Tibial nerve (tissue), 4 donors: ENCODE measurements at regions not wholly inside any gene's neighbourhood (a gene's known extent, or its start where the extent isn't known, plus 50 kb on each side); places are given as distances from the start of the nearest gene placed in this dataset.

Source experiments
- DNase-seq, 2 donors: peaks; one replicate each; pipeline ENCODE4 v3.0.0-alpha.2; 2019; ENCODE audit warnings: low spot score in 2 of 2
- H3K27ac ChIP-seq, 4 donors: fragments of 200-600 bp; sonication (generic) in 3 of 4; one replicate each; pipeline ENCODE4 v1.5.1; 2017 to 2019; ENCODE audit warnings: mild to moderate bottlenecking in 1 of 4
- H3K27me3 ChIP-seq, 2 donors: fragments of 200-600 bp; sonication (generic) in 1 of 2; one replicate each; pipeline versions ENCODE4 v1.5.1 to v1.6.0; 2017 to 2019
- H3K36me3 ChIP-seq, 3 donors: fragments of 200-600 bp; sonication (generic); one replicate each; pipeline ENCODE4 v1.5.1; 2018 to 2019
- H3K4me1 ChIP-seq, 4 donors: fragments of 200-600 bp; sonication (generic) in 3 of 4; one replicate each; pipeline ENCODE4 v1.5.1; 2017 to 2019
- H3K4me3 ChIP-seq, 4 donors: fragments of 200-600 bp; sonication (generic) in 3 of 4; one replicate each; pipeline ENCODE4 v1.5.1; 2017 to 2019; ENCODE audit warnings: mild to moderate bottlenecking in 1 of 4, moderate library complexity in 1 of 4
- H3K9me3 ChIP-seq, 4 donors: fragments of 200-600 bp; sonication (generic) in 3 of 4; one replicate each; pipeline ENCODE4 v1.5.1; 2017 to 2019
- EP300 ChIP-seq, 2 donors: sonication (generic); formaldehyde crosslinking; IDR thresholded peaks; one replicate each; pipeline ENCODE4 v1.6.1; 2017; ENCODE audit warnings: antibody characterized with exemption in 2 of 2, mild to moderate bottlenecking in 1 of 2
- POLR2A ChIP-seq, 2 donors: fragments of 450-650 bp; IDR thresholded peaks; one replicate each; pipeline ENCODE4 v1.6.1; 2017; ENCODE audit warnings: antibody characterized with exemption in 2 of 2, mild to moderate bottlenecking in 2 of 2, moderate library complexity in 2 of 2
- WGBS, 2 donors: methylation state at CpG; one replicate each; pipeline ENCODE4 v1.1.5; 2018; 5-methylcytosine and 5-hydroxymethylcytosine counted together
- TF ChIP-seq, protein P1 (sequence below), 5 experiments: fragments of 200-600 bp in 3 of 5; fragments of 450-650 bp in 2 of 5; sonication (generic) in 3 of 5; IDR thresholded peaks; one replicate each; pipeline ENCODE4 v1.5.1; 2016 to 2019; ENCODE audit warnings: antibody characterized with exemption in 5 of 5, mild to moderate bottlenecking in 3 of 5, moderate library complexity in 2 of 5

DNA sequence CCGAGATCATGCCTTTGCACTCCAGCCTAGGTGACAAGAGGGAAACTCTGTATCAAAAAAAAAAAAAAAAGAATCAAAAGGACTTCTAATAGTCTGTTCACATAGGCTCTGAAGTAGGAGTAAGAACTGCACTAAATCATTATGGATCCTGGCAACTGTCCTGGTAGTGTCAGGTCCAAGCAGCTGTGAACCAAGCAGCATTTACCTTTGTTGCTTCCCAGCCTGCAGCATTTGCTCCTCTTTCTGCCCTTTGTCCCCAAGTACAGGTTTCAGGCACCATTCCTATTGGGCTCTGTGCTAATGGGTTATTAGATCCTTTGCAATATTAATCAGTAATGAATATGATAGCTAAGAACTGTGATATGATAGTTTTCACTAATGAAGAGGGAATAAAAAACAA, 77.4 kb upstream of the NBEA start:
- no peaks in the 10 kb centered on the region for H3K4me1 ChIP-seq
- H3K36me3 ChIP-seq, result no peaks in the 10 kb centered on the region
- 88 to 100% methylated on average over 1 of the region's 1 CpG for WGBS, 2 donors
- no peak for DNase-seq
- no peak overlapping the region for H3K4me3 ChIP-seq
- TF ChIP-seq POLR2A (IDR thresholded peaks at IDR 0.05) (no peak), EP300 (IDR thresholded peaks at IDR 0.05) (no peak)
- TF ChIP-seq, protein P1, sequence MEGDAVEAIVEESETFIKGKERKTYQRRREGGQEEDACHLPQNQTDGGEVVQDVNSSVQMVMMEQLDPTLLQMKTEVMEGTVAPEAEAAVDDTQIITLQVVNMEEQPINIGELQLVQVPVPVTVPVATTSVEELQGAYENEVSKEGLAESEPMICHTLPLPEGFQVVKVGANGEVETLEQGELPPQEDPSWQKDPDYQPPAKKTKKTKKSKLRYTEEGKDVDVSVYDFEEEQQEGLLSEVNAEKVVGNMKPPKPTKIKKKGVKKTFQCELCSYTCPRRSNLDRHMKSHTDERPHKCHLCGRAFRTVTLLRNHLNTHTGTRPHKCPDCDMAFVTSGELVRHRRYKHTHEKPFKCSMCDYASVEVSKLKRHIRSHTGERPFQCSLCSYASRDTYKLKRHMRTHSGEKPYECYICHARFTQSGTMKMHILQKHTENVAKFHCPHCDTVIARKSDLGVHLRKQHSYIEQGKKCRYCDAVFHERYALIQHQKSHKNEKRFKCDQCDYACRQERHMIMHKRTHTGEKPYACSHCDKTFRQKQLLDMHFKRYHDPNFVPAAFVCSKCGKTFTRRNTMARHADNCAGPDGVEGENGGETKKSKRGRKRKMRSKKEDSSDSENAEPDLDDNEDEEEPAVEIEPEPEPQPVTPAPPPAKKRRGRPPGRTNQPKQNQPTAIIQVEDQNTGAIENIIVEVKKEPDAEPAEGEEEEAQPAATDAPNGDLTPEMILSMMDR (IDR thresholded peaks at IDR 0.05), result no peak
- H3K27ac ChIP-seq, result no peak overlapping the region
- H3K27me3 ChIP-seq, result no peaks in the 10 kb centered on the region
- H3K9me3 ChIP-seq, result no peaks in the 10 kb centered on the region

DNA sequence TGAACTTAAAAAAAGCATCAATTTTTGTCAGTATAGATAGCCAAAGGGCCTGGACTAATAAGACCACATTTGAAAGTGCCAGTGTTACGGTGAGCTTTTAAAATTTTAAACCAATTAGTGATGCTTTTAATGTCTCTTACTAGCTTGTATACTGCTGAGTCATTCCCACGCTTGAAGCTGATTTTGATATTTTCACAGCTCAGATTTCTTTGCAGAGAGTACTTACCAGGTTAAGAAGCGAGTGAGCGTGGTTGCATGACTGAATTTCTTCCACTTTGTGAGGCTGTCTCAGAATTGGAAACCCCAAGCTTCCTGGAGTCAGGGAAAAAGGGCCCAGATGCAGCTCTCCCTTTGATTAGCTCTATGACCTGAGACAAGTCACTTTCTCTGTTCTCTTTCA, 74.5 kb upstream of the NBEA start:
- WGBS, 2 donors, result 78 to 87% methylated on average over 4 of the region's 4 CpGs
- H3K27ac ChIP-seq, result no peak overlapping the region
- no peaks in the 10 kb centered on the region for H3K9me3 ChIP-seq
- no peak overlapping the region for H3K4me3 ChIP-seq
- TF ChIP-seq EP300 (IDR thresholded peaks at IDR 0.05) (no peak), POLR2A (IDR thresholded peaks at IDR 0.05) (no peak)
- TF ChIP-seq, protein P1 (IDR thresholded peaks at IDR 0.05), result no peak
- no peaks in the 10 kb centered on the region for H3K27me3 ChIP-seq
- no peak for DNase-seq
- H3K36me3 ChIP-seq, result no peaks in the 10 kb centered on the region
- H3K4me1 ChIP-seq, result no peaks in the 10 kb centered on the region

DNA sequence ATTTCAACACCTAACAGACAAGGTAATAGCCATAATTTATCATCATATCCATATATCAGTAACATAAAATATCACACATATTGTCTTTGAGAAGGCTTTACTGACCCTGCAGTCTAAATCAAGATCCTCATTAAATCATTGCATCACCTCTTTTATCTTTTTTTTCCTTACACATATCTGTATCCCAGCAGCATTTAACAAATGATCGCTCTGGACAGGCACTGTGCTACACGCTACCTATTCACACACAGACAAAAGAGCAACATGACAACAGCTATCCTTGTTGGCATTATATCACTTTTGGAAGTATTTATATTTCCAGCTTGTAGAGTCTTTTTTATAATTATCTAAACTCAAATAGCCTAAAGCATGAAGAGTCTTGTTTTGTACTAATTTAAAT, 73.3 kb upstream of the NBEA start:
- WGBS, 2 donors, result 95 to 97% methylated on average over 2 of the region's 2 CpGs
- H3K36me3 ChIP-seq, result no peaks in the 10 kb centered on the region
- DNase-seq, result no peak
- H3K27ac ChIP-seq, result no peak overlapping the region
- no peaks in the 10 kb centered on the region for H3K9me3 ChIP-seq
- H3K4me3 ChIP-seq, result no peak overlapping the region
- TF ChIP-seq EP300 (IDR thresholded peaks at IDR 0.05), result no peak
- TF ChIP-seq, protein P1 (IDR thresholded peaks at IDR 0.05), result no peak
- no peak for TF ChIP-seq POLR2A (IDR thresholded peaks at IDR 0.05)
- H3K4me1 ChIP-seq, result no peaks in the 10 kb centered on the region
- H3K27me3 ChIP-seq, result no peaks in the 10 kb centered on the region

DNA sequence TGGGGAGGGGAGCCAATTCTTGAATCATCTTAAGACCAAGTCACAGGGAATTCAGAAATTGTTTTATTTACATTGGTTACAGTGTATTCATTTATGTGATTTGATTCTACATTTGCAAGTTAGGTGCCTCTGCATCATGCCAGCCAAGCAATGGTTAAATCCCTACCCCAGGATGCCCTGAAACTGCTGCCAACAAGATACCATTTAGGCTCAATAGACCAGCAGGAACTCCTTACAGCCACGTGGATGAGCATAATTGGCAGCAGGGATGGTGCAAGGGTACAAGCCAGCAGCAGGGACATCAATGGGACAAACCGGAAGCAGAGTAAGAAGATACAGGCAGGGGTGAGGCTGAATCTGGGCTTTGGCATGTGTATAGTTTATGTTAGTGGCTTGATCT, 72.4 kb upstream of the NBEA start:
- TF ChIP-seq, protein P1 (IDR thresholded peaks at IDR 0.05), result no peak
- TF ChIP-seq EP300 (IDR thresholded peaks at IDR 0.05) (no peak), POLR2A (IDR thresholded peaks at IDR 0.05) (no peak)
- H3K27ac ChIP-seq, result no peak overlapping the region
- 50 to 53% methylated on average over 2 of the region's 2 CpGs for WGBS, 2 donors

DNA sequence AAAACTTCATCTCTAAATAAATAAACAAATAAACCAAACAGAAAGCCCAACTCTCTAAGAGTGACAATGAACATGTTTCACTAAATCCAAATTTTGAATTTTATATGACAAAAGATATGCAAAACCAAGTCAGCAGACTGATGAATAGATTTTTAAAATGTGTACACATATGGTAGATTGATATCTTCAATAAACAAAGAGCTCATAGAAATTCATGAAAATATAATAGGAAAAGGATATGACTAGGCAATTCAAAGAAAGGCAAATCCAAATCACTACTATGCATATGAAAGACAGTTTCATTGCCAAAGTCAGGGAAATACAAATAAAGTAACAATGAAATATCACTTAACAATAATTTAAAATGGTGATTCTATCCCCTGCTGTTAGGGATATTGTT, 63.7 kb upstream of the NBEA start:
- H3K27me3 ChIP-seq, result no peaks in the 10 kb centered on the region
- H3K4me1 ChIP-seq, result no peaks in the 10 kb centered on the region
- H3K9me3 ChIP-seq, result no peaks in the 10 kb centered on the region
- no peak for DNase-seq
- H3K4me3 ChIP-seq, result no peak overlapping the region
- TF ChIP-seq EP300 (IDR thresholded peaks at IDR 0.05) (no peak), POLR2A (IDR thresholded peaks at IDR 0.05) (no peak)
- TF ChIP-seq, protein P1 (IDR thresholded peaks at IDR 0.05), result no peak
- H3K36me3 ChIP-seq, result no peaks in the 10 kb centered on the region
- H3K27ac ChIP-seq, result no peak overlapping the region

More for the DNA sequence above, 72.4 kb upstream of the NBEA start:
- Histone ChIP-seq H3K4me1 (no peaks in the 10 kb centered on the region), H3K4me3 (no peak overlapping the region), H3K36me3 (no peaks in the 10 kb centered on the region), H3K9me3 (no peaks in the 10 kb centered on the region), H3K27me3 (no peaks in the 10 kb centered on the region)
- no peak for DNase-seq
